Endothelial cell of umbilical vein (primary cell): ENCODE measurements at regions not wholly inside any gene's neighbourhood (a gene's known extent, or its start where the extent isn't known, plus 50 kb on each side); places are given as distances from the start of the nearest gene placed in this dataset.

Source experiments
- BruUV-seq: library from RNA; stranded (reverse); fragments of 400-500 nt; replicated peaks from 2 replicates; lab custom pipeline; 2021; lab: Mats Ljungman, UMichigan
- CTCF ChIA-PET: fragments of 300-600, 350-600 bp; sonication (Branson Sonifier 250); formaldehyde crosslinking; loops from one replicate; lab custom pipeline; 2021; ENCODE audit warnings: antibody characterized with exemption, inconsistent platforms; lab: Charles Lee
- POLR2A ChIA-PET: fragments of 300-600, 350-600 bp; sonication (Branson Sonifier 250); formaldehyde crosslinking; loops from one replicate; lab custom pipeline; 2021; ENCODE audit warnings: antibody characterized with exemption, inconsistent platforms; lab: Charles Lee
- DNase-seq: peaks from one replicate; pipeline ENCODE4 v3.0.0-alpha.2; 2011; ENCODE audit warnings: low read depth, low spot score
- FAIRE-seq: peaks from 2 replicates; lab custom pipeline; 2011; peaks lifted over from hg19 to GRCh38; lab: Jason Lieb, UNC
- H2AFZ ChIP-seq: 2 replicates; pipeline ENCODE4 v1.6.0; 2012; ENCODE audit warnings: low read depth, low read length, control low read depth, inconsistent platforms
- H3K27ac ChIP-seq: 2 replicates; pipeline ENCODE4 v1.5.1; 2011; ENCODE audit warnings: low read depth, mild to moderate bottlenecking, control low read depth, low read length, moderate library complexity; ENCODE audit not compliant: insufficient read depth
- H3K27me3 ChIP-seq, 2 experiments: 2 replicates each; pipeline versions ENCODE4 v1.6.0 to v1.6.1; 2011; ENCODE audit warnings: low read length in 2 of 2, mixed read lengths in 1 of 2; ENCODE audit not compliant: control insufficient read depth in 2 of 2, insufficient read depth in 2 of 2
- H3K36me3 ChIP-seq, 2 experiments: 2 replicates in 1 of 2; 3 replicates in 1 of 2; pipeline ENCODE4 v1.5.1; 2011; ENCODE audit warnings: low read length in 2 of 2, mild to moderate bottlenecking in 1 of 2, moderate library complexity in 1 of 2; ENCODE audit not compliant: control insufficient read depth in 2 of 2, insufficient read depth in 2 of 2; ENCODE audit errors: extremely low read depth in 1 of 2
- H3K4me1 ChIP-seq: 3 replicates; pipeline ENCODE4 v1.5.1; 2011; ENCODE audit warnings: mild to moderate bottlenecking, low read length; ENCODE audit not compliant: control insufficient read depth, insufficient read depth; ENCODE audit errors: extremely low read depth
- H3K4me2 ChIP-seq: 2 replicates; pipeline ENCODE4 v1.6.1; 2011; ENCODE audit warnings: low read length, control low read depth, mixed read lengths; ENCODE audit not compliant: insufficient read depth
- H3K4me3 ChIP-seq, 3 experiments: fragments of 200-600 bp in 1 of 3; sonication (generic), shearing (Covaris generic) in 1 of 3; replicated peaks in 1 of 3; 2 replicates each; pipeline ENCODE4 v1.5.1; 2011 to 2016; ENCODE audit warnings: control low read depth in 3 of 3, low read length in 3 of 3, mild to moderate bottlenecking in 2 of 3, inconsistent platforms in 1 of 3, low read depth in 1 of 3, moderate library complexity in 1 of 3; ENCODE audit not compliant: insufficient read depth in 1 of 3
- H3K79me2 ChIP-seq: 2 replicates; pipeline ENCODE4 v1.6.0; 2012; ENCODE audit warnings: low read length, inconsistent platforms; ENCODE audit not compliant: control insufficient read depth, insufficient read depth
- H3K9ac ChIP-seq: replicated peaks from 2 replicates; pipeline ENCODE3; 2011; ENCODE audit warnings: low read length, control low read depth; ENCODE audit not compliant: insufficient read depth; ENCODE audit errors: extremely low read depth
- H3K9me1 ChIP-seq: replicated peaks from 3 replicates; pipeline ENCODE4 v1.6.0; 2011; ENCODE audit warnings: mild to moderate bottlenecking, low read length; ENCODE audit not compliant: control insufficient read depth, insufficient read depth; ENCODE audit errors: extremely low read depth
- H3K9me3 ChIP-seq: replicated peaks from 2 replicates; pipeline ENCODE4 v1.5.1; 2012; ENCODE audit warnings: low read length, inconsistent platforms; ENCODE audit not compliant: control insufficient read depth, insufficient read depth
- H4K20me1 ChIP-seq: replicated peaks from 2 replicates; pipeline ENCODE3; 2011; ENCODE audit warnings: mild to moderate bottlenecking, low read length; ENCODE audit not compliant: control insufficient read depth, insufficient read depth; ENCODE audit errors: extremely low read depth
- EZH2 ChIP-seq: IDR thresholded peaks from 2 replicates; pipeline ENCODE4 v1.6.1; 2012; ENCODE audit warnings: borderline replicate concordance, low read depth, mild to moderate bottlenecking, moderate library complexity, low read length, inconsistent platforms; ENCODE audit not compliant: severe bottlenecking
- FOS ChIP-seq: IDR thresholded peaks from 2 replicates; pipeline ENCODE4 v1.6.1; 2011; ENCODE audit warnings: mild to moderate bottlenecking, low read length, moderate library complexity, borderline replicate concordance; ENCODE audit not compliant: insufficient read depth
- JUN ChIP-seq: IDR thresholded peaks from 2 replicates; pipeline ENCODE4 v1.6.1; 2011; ENCODE audit warnings: borderline replicate concordance, low read depth; ENCODE audit not compliant: insufficient read length, insufficient read depth
- MYC ChIP-seq: IDR thresholded peaks from one replicate; pipeline ENCODE4 v1.6.1; 2011; ENCODE audit warnings: mild to moderate bottlenecking, low read depth, low read length
- POLR2AphosphoS5 ChIP-seq: IDR thresholded peaks from 2 replicates; pipeline ENCODE4 v1.6.1; 2012; ENCODE audit warnings: low read depth, mild to moderate bottlenecking, control low read depth, low read length, moderate library complexity; ENCODE audit not compliant: insufficient read depth
- dilution Hi-C: fragments of 300-500 bp; cut with MboI; formaldehyde crosslinking; loops from one replicate; pipeline ENCODE4 v1.15.0; 2019; ENCODE audit warnings: low sequenced_read_pairs; ENCODE audit not compliant: extremely low pct_ligation_motif_present
- intact Hi-C: fragments of 100-400 bp; cut with micrococcal nuclease; formaldehyde crosslinking; loops from one replicate; pipeline ENCODE4 v1.10.0; 2022
- TF ChIP-seq, protein P1 (sequence below): IDR thresholded peaks from 2 replicates; pipeline ENCODE4 v1.6.1; 2011; ENCODE audit not compliant: insufficient read depth, insufficient read length
- TF ChIP-seq, protein P2 (sequence below), 2 donors: IDR thresholded peaks; 1 replicate in 1 of 2; 2 replicates in 1 of 2; pipeline ENCODE4 v1.5.1; 2011; ENCODE audit warnings: low read length in 2 of 2, mild to moderate bottlenecking in 2 of 2, moderate library complexity in 2 of 2, control low read depth in 1 of 2, inconsistent platforms in 1 of 2, low read depth in 1 of 2; ENCODE audit not compliant: insufficient read depth in 1 of 2; ENCODE audit errors: extremely low read depth in 1 of 2

DNA sequence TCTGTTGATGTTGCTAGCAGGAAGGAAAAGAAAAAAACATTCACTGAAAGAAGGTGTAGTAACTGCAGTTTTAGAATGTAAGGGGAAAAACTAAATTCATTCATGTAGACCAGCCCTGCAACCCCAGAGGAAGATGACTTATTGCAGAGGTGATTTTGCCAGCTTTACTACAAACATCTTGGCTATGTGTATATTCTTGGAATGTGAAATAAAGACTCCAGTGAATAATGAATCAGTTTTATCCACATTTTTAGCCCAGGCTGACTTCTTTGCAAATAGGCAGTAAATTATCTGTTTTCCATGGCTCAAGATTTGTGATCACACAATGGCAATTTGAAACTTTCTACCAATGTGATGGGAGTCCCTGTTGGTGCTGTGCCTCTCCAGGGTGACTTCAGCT, 206.1 kb upstream of the SETBP1 start:
- CTCF ChIA-PET: no interaction called here
- Histone ChIP-seq H3K4me2 (no peak overlapping the region), H4K20me1 (no peaks in the 10 kb centered on the region), H3K9me1 (no peaks in the 10 kb centered on the region), H3K27me3 (no peaks in the 10 kb centered on the region), H3K36me3 (no peaks in the 10 kb centered on the region), H2AFZ (no peak overlapping the region), H3K4me3 (no peak overlapping the region), H3K79me2 (no peaks in the 10 kb centered on the region), H3K27ac (no peak overlapping the region), H3K4me1 (no peaks in the 10 kb centered on the region), H3K9me3 (no peaks in the 10 kb centered on the region), H3K9ac (no peak overlapping the region)
- DNase-seq (no peak), FAIRE-seq (no peak)
- TF ChIP-seq, protein P1, sequence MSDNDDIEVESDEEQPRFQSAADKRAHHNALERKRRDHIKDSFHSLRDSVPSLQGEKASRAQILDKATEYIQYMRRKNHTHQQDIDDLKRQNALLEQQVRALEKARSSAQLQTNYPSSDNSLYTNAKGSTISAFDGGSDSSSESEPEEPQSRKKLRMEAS: no peak
- TF ChIP-seq FOS (no peak), EZH2 (no peak), POLR2AphosphoS5 (no peak), JUN (no peak), MYC (no peak)
- TF ChIP-seq, protein P2, sequence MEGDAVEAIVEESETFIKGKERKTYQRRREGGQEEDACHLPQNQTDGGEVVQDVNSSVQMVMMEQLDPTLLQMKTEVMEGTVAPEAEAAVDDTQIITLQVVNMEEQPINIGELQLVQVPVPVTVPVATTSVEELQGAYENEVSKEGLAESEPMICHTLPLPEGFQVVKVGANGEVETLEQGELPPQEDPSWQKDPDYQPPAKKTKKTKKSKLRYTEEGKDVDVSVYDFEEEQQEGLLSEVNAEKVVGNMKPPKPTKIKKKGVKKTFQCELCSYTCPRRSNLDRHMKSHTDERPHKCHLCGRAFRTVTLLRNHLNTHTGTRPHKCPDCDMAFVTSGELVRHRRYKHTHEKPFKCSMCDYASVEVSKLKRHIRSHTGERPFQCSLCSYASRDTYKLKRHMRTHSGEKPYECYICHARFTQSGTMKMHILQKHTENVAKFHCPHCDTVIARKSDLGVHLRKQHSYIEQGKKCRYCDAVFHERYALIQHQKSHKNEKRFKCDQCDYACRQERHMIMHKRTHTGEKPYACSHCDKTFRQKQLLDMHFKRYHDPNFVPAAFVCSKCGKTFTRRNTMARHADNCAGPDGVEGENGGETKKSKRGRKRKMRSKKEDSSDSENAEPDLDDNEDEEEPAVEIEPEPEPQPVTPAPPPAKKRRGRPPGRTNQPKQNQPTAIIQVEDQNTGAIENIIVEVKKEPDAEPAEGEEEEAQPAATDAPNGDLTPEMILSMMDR (IDR thresholded peaks at IDR 0.05; ENCODE audit: extremely low read depth in 1 of 2, insufficient read depth in 1 of 2, low read depth in 1 of 2, low read length in 2 of 2): no peak
- dilution Hi-C loops (no loop called here), intact Hi-C loops (no loop called here)
- POLR2A ChIA-PET: no interaction called here
- BruUV-seq: no TSS peak
